Fibroblast of pulmonary artery (primary cell): ENCODE measurements at regions not wholly inside any gene's neighbourhood (a gene's known extent, or its start where the extent isn't known, plus 50 kb on each side); places are given as distances from the start of the nearest gene placed in this dataset.
A peak's percentile ranks its signal among the peaks of the same experiment; 100 is the strongest.

Experiments used
- DNase-seq: peaks from one replicate; pipeline ENCODE4 v3.0.0-alpha.2; 2010; ENCODE audit warnings: low read depth
- H3K4me3 ChIP-seq: replicated peaks from 2 replicates; pipeline ENCODE4 v1.5.1; 2011; ENCODE audit warnings: low read depth, mild to moderate bottlenecking, control low read depth, low read length, moderate library complexity
- TF ChIP-seq, protein P1 (sequence below): IDR thresholded peaks from 2 replicates; pipeline ENCODE4 v1.5.1; 2011; ENCODE audit warnings: mild to moderate bottlenecking, control low read depth, low read length, inconsistent platforms; ENCODE audit errors: missing control alignments

GRCh38 chr6:103153016-103153415, 1706.7 kb downstream of the HACE1 start:
- no peak overlapping the region for H3K4me3 ChIP-seq
- TF ChIP-seq, protein P1, sequence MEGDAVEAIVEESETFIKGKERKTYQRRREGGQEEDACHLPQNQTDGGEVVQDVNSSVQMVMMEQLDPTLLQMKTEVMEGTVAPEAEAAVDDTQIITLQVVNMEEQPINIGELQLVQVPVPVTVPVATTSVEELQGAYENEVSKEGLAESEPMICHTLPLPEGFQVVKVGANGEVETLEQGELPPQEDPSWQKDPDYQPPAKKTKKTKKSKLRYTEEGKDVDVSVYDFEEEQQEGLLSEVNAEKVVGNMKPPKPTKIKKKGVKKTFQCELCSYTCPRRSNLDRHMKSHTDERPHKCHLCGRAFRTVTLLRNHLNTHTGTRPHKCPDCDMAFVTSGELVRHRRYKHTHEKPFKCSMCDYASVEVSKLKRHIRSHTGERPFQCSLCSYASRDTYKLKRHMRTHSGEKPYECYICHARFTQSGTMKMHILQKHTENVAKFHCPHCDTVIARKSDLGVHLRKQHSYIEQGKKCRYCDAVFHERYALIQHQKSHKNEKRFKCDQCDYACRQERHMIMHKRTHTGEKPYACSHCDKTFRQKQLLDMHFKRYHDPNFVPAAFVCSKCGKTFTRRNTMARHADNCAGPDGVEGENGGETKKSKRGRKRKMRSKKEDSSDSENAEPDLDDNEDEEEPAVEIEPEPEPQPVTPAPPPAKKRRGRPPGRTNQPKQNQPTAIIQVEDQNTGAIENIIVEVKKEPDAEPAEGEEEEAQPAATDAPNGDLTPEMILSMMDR: no peak
- DNase-seq: no peak

- DNase-seq: no peak
- no peak overlapping the region for H3K4me3 ChIP-seq
- TF ChIP-seq, protein P1: no peak
Observed at GRCh38 chr6:103142902-103143301, 1716.8 kb downstream of the HACE1 start.

- TF ChIP-seq, protein P1: no peak
- H3K4me3 ChIP-seq: no peak overlapping the region
- no peak for DNase-seq
Observed at GRCh38 chr6:103140308-103141027, 1719.3 kb downstream of the HACE1 start.

DNA sequence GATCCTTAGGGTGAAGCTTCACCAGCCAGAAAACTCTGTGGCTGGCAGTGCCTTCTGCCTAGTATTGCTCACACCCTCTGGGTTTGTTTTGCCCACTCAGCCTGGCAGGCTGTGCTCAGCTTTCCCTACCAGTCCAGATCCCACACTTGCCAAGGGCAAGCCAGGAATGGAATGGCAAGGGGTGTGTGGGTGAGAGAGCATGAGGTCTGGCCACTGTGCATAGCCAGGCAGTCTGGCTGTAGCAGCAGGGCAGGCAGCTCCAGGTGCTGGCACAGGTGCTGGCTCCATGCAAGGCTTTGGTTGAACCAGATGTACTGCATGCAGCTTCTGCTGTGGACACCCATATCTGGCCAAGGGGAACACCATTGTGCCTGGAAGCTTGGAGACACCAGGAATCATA, 1720.3 kb downstream of the HACE1 start:
- TF ChIP-seq, protein P1: no peak
- H3K4me3 ChIP-seq: no peak overlapping the region
- DNase-seq: no peak

DNA sequence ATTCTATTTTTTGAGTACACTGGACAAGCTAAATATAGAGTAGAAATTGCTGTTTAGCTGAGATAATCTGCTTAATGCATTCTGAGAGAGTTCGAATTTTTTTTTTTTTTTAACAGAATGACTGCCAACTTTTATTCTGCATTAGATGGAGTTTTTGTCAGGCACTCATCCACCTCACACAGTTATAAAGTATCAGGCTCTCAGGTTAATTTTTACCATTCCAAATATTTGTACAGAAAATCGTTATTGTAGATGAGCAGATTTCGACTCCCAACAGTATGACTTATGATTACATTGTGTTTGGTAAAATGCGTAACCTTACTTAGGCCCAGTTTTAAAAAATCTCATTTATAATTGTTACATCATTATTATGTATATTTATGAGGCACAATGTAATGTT, 1731.0 kb downstream of the GRIK2 start:
- DNase-seq: no peak
- TF ChIP-seq, protein P1: no peak
- H3K4me3 ChIP-seq: no peak overlapping the region

- TF ChIP-seq, protein P1: peak; percentile 22
- DNase-seq: peak; percentile 30
- H3K4me3 ChIP-seq: no peak overlapping the region
Observed at GRCh38 chr6:103122766-103123601, 1729.5 kb downstream of the GRIK2 start.
